ENCODE measurements at regions not wholly inside any gene's neighbourhood (a gene's known extent, or its start where the extent isn't known, plus 50 kb on each side); places are given as distances from the start of the nearest gene placed in this dataset.

GRCh38 chr2:147451902-147452515 lies 392.8 kb upstream of the ACVR2A start:
- ATAC-seq (no peak), DNase-seq (ENCODE audit: low read depth, low spot score) (no peak)
- TF ChIP-seq POLR2AphosphoS5 (IDR thresholded peaks at IDR 0.05; ENCODE audit: low read depth, low read length), result no peak
- no peak for TF ChIP-seq REST (IDR thresholded peaks at IDR 0.05; ENCODE audit: insufficient read depth in 1 of 2, low read depth in 2 of 2, low read length in 1 of 2)
- no peak for TF ChIP-seq TCF7L2 (IDR thresholded peaks at IDR 0.05; ENCODE audit: low read depth, low read length)
- no peak for TF ChIP-seq CTCF (IDR thresholded peaks at IDR 0.05)
- no peak for TF ChIP-seq SIN3A (IDR thresholded peaks at IDR 0.05; ENCODE audit: borderline replicate concordance, insufficient read depth, low read depth, low read length)
- BruUV-seq (replicated peaks), result no TSS peak
- no peaks in the 10 kb centered on the region for H3K9me3 ChIP-seq (ENCODE audit: control insufficient read depth, insufficient read depth, low read depth, low read length)
- no peak overlapping the region for H3K4me3 ChIP-seq (ENCODE audit: low read depth in 2 of 2, low read length in 2 of 2)
- H3K36me3 ChIP-seq (ENCODE audit: control insufficient read depth, insufficient read depth, low read length), result no peaks in the 10 kb centered on the region
- in situ Hi-C loops (cut with HindIII; ENCODE audit: low pct_unique_long_range_greater_than_20kb, low sequenced_read_pairs), result no loop called here
- CTCF ChIA-PET, result no interaction called here
- no peaks in the 10 kb centered on the region for H3K27me3 ChIP-seq (ENCODE audit: control insufficient read depth, insufficient read depth, low read length)
- POLR2A ChIA-PET, result no interaction called here
- intact Hi-C loops (cut with micrococcal nuclease; ENCODE audit: unreplicated experiment), result no loop called here
- H3K4me1 ChIP-seq (ENCODE audit: control insufficient read depth, insufficient read depth, low read length), result no peaks in the 10 kb centered on the region
- H3K27ac ChIP-seq (ENCODE audit: low read length), result no peak overlapping the region

GRCh38 chr2:147450661-147451510 lies 393.9 kb upstream of the ACVR2A start:
- CTCF ChIA-PET, result no interaction called here
- intact Hi-C loops (cut with micrococcal nuclease; ENCODE audit: unreplicated experiment), result no loop called here

More at GRCh38 chr2:147450661-147451510, 393.9 kb upstream of the ACVR2A start:
- no TSS peak for BruUV-seq (replicated peaks)
- Histone ChIP-seq H3K9me3 (ENCODE audit: control insufficient read depth, insufficient read depth, low read depth, low read length) (no peaks in the 10 kb centered on the region), H3K4me1 (ENCODE audit: control insufficient read depth, insufficient read depth, low read length) (no peaks in the 10 kb centered on the region), H3K4me3 (ENCODE audit: low read depth in 2 of 2, low read length in 2 of 2) (no peak overlapping the region), H3K27me3 (ENCODE audit: control insufficient read depth, insufficient read depth, low read length) (no peaks in the 10 kb centered on the region), H3K27ac (ENCODE audit: low read length) (no peak overlapping the region), H3K36me3 (ENCODE audit: control insufficient read depth, insufficient read depth, low read length) (no peaks in the 10 kb centered on the region)
- in situ Hi-C loops (cut with HindIII; ENCODE audit: low pct_unique_long_range_greater_than_20kb, low sequenced_read_pairs), result no loop called here
- TF ChIP-seq TCF7L2 (IDR thresholded peaks at IDR 0.05; ENCODE audit: low read depth, low read length) (no peak), CTCF (IDR thresholded peaks at IDR 0.05) (no peak), SIN3A (IDR thresholded peaks at IDR 0.05; ENCODE audit: borderline replicate concordance, insufficient read depth, low read depth, low read length) (no peak), REST (IDR thresholded peaks at IDR 0.05; ENCODE audit: insufficient read depth in 1 of 2, low read depth in 2 of 2, low read length in 1 of 2) (no peak), POLR2AphosphoS5 (IDR thresholded peaks at IDR 0.05; ENCODE audit: low read depth, low read length) (no peak)
- DNase-seq (ENCODE audit: low read depth, low spot score) (no peak), ATAC-seq (no peak)
- POLR2A ChIA-PET, result no interaction called here
